ENCODE measurements at regions not wholly inside any gene's neighbourhood (a gene's known extent, or its start where the extent isn't known, plus 50 kb on each side); places are given as distances from the start of the nearest gene placed in this dataset.

DNA sequence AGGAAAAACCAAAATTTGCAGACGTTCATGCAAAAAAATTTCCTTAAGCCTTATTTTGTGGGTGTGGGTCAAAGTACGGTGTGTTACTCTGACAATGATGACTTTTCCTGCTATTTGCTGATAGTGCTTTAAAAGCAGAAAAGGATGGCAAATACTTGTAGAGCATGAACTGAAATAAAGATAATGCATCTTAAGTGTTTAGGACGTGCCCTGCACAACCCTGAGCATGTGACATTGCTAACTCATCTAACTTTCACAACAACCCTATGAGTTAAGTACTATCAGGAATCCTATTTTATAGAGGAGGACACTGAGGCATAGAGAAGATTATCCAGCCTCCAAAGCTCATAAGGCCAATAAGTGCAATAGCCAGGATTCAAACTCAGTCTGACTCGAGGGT, 143.3 kb downstream of the RNF152 start:
- TF ChIP-seq, protein P1, sequence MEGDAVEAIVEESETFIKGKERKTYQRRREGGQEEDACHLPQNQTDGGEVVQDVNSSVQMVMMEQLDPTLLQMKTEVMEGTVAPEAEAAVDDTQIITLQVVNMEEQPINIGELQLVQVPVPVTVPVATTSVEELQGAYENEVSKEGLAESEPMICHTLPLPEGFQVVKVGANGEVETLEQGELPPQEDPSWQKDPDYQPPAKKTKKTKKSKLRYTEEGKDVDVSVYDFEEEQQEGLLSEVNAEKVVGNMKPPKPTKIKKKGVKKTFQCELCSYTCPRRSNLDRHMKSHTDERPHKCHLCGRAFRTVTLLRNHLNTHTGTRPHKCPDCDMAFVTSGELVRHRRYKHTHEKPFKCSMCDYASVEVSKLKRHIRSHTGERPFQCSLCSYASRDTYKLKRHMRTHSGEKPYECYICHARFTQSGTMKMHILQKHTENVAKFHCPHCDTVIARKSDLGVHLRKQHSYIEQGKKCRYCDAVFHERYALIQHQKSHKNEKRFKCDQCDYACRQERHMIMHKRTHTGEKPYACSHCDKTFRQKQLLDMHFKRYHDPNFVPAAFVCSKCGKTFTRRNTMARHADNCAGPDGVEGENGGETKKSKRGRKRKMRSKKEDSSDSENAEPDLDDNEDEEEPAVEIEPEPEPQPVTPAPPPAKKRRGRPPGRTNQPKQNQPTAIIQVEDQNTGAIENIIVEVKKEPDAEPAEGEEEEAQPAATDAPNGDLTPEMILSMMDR (IDR thresholded peaks at IDR 0.05): no peak
- TF ChIP-seq POLR2AphosphoS5 (IDR thresholded peaks at IDR 0.05) (no peak), POLR2A (IDR thresholded peaks at IDR 0.05) (no peak), EP300 (IDR thresholded peaks at IDR 0.05) (no peak)
